ENCODE measurements at regions not wholly inside any gene's neighbourhood (a gene's known extent, or its start where the extent isn't known, plus 50 kb on each side); places are given as distances from the start of the nearest gene placed in this dataset.
"Not testable (repeated sequence)": the region's sequence is repeated elsewhere in the genome, so short reads cannot be mapped to it uniquely, and the experiment has no call there.

DNA sequence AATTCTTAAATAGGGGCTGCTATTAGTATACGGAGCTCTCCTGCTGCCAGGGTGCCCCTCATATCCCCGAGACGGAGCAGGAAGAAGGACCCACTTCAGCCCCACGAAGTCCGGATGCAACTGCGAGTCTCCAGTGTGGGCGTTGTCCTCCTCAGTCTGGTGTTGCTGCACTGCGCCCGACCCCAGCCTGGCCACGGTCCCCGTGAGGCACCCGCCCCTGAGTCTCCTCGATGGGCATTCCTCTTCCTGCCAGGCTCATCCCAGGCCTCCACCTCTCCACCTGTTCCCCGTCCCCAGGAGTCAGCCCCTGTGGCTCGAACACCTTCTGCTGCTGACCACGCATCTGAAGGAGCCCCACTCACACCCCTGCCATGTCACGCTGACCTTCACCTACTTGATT lies 68.1 kb upstream of the SFSWAP start:
- no peak for DNase-seq

GRCh38 chr12:131643631-131644452 lies 67.0 kb upstream of the SFSWAP start:
- no peak for DNase-seq

DNA sequence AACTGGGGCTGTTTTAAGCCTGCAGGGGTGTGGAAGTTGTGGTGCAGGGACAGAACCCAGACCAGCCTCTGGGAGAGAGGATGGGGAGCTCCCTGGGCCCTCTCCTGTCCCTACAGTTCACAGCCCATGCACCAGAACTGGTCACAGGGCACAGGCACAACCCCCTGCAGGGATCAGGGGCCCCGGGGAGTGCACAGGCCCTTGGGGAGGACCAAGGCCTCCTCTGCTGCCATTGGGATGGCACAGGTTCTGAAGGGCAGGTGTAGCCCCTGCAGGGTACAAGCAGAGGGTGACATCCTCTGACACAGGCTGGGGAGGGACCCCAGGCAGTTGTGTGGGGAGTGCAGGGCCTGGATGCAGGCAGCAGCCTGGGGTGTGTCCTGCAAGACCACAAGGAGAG lies 66.4 kb upstream of the SFSWAP start:
- DNase-seq, result no peak

GRCh38 chr12:131644917-131645316 lies 66.0 kb upstream of the SFSWAP start:
- DNase-seq, result not testable (repeated sequence)

DNA sequence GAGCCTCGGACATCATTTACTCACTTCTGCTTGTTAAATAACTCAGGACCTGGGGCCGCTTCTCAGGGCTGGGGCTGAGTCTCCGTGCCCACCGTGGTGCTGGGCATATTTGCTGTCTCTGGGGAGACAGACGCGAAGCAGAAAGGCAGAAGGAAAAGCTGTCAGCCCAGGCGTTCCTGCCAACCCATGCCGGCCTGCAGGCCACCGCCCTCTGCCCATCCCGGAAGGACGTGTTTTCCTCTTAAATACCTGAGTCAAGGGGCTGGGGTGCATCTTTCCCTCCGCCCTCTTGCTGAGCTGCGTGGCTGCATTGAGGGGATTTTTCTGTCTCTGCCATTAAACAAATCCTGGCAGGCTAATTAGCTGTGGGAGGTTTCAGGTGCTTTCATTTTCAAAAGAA lies 65.3 kb upstream of the SFSWAP start:
- not testable (repeated sequence) for DNase-seq

- DNase-seq, result not testable (repeated sequence)
These were observed 64.4 kb upstream of the SFSWAP start for GRCh38 chr12:131646444-131646843.

GRCh38 chr12:131647667-131648066 lies 63.2 kb upstream of the SFSWAP start:
- no peak for DNase-seq

DNA sequence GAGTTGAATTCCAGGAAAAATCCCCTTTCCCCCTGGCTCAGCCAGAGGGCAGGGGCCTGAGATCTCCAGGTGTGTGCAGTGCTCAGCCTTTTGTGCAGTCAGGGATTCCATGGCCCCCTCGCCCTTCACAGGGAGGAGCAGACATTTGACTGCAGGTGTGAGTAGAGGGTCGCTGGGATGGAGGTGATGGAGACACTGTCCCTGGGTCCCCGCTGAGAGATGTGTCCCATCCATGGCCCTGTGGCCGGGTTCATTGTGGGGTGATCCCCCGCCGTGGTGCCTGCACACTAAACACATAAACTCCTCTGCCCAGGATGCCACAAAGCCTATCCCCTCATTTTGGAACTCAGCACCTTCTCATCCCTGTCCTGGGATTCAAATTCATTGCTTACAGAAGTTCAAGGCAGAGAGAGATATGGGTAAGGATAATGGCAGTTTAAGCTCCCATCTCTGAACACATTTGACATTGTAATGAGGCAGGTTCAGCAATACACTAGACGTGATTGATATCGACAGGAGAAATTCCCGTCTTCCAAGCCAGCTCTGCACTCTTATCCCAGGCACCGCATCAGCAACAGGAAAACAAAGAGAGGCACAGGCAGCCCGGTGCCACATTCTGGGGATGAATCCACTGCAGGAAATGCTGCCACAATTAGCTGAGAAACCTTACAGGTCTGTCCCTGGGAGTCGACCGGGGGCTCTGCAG lies 55.3 kb upstream of the SFSWAP start:
- DNase-seq, result not testable (repeated sequence)

DNA sequence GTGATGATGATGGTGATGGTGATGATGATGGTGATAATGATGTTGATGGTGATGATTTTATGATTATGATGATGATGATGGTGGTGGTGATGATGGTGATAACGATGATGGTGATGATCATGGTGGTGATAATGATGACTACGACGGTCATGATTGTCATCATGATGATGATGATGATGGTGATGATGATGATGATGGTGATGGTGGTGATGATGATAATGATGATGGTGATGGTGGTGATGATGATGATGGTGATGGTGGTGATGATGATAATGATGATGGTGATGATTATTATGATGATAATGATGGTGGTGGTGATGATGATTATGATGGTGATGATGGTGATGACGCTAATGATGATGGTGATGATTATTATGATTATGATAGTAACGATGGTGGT lies 54.1 kb upstream of the SFSWAP start:
- not testable (repeated sequence) for DNase-seq

GRCh38 chr12:131658605-131659004 lies 52.3 kb upstream of the SFSWAP start:
- not testable (repeated sequence) for DNase-seq

GRCh38 chr12:131659484-131659883 lies 51.4 kb upstream of the SFSWAP start:
- DNase-seq, result not testable (repeated sequence)

- DNase-seq, result not testable (repeated sequence)
These were observed 50.9 kb upstream of the SFSWAP start for GRCh38 chr12:131659976-131660375.

DNA sequence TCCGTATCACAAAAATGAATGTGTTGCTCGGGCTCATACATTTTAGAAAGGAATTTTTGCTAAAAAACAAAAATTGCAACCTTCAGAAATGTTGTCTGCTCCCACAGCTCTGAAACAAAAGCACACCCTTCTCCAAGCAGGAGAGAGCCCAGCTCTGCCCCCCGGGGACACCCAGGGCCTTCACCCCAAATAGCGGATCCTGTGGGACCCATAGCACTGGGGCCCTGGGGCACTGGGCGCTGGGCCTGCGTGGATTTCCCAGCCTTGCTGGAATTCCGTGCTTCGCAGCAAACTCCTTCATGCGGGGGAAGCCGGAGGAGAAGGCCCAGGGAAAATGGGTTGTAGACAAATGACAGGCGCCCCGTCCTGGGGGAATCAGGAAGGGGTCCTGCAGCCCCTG lies 50.5 kb upstream of the SFSWAP start:
- DNase-seq, result not testable (repeated sequence)
